ENCODE measurements at regions not wholly inside any gene's neighbourhood (a gene's known extent, or its start where the extent isn't known, plus 50 kb on each side); places are given as distances from the start of the nearest gene placed in this dataset.

- H3K4me3 ChIP-seq (ENCODE audit: low read depth in 1 of 3, low read length in 3 of 3), result no peak overlapping the region
- H3K9ac ChIP-seq (ENCODE audit: low read depth in 1 of 2, low read length in 2 of 2), result no peak overlapping the region
- no peak for DNase-seq (ENCODE audit: low spot score)
- TF ChIP-seq FOXA1 (IDR thresholded peaks at IDR 0.05), result no peak
- no peaks in the 10 kb centered on the region for H3K9me3 ChIP-seq (ENCODE audit: control insufficient read depth in 4 of 4, low read length in 3 of 4)
- H3K27ac ChIP-seq (ENCODE audit: low read depth in 1 of 2, low read length in 2 of 2), result no peak overlapping the region
- no peaks in the 10 kb centered on the region for H3K4me1 ChIP-seq (ENCODE audit: control insufficient read depth in 4 of 4, insufficient read depth in 4 of 4, low read length in 3 of 4)
- WGBS, result 3% methylated on average over 66 of the region's 66 CpGs
- H3K36me3 ChIP-seq (ENCODE audit: control insufficient read depth in 4 of 4, insufficient read depth in 3 of 4, low read depth in 1 of 4, low read length in 3 of 4), result no peaks in the 10 kb centered on the region
- peaks cover 0 to 6% (median 3%) of the 10 kb centered on the region in 4 donors for H3K27me3 ChIP-seq (ENCODE audit: control insufficient read depth in 4 of 4, insufficient read depth in 4 of 4, low read length in 3 of 4)
Measured at GRCh38 chr1:38578271-38578951, 281.2 kb downstream of the RRAGC start.

- no peaks in the 10 kb centered on the region for H3K9me3 ChIP-seq (ENCODE audit: control insufficient read depth in 4 of 4, low read length in 3 of 4)
- no peaks in the 10 kb centered on the region for H3K4me1 ChIP-seq (ENCODE audit: control insufficient read depth in 4 of 4, insufficient read depth in 4 of 4, low read length in 3 of 4)
- no peaks in the 10 kb centered on the region for H3K36me3 ChIP-seq (ENCODE audit: control insufficient read depth in 4 of 4, insufficient read depth in 3 of 4, low read depth in 1 of 4, low read length in 3 of 4)
- no peak for DNase-seq (ENCODE audit: low spot score)
- peaks cover 0 to 6% (median 3%) of the 10 kb centered on the region in 4 donors for H3K27me3 ChIP-seq (ENCODE audit: control insufficient read depth in 4 of 4, insufficient read depth in 4 of 4, low read length in 3 of 4)
- 12% methylated on average over 5 of the region's 5 CpGs for WGBS
- H3K4me3 ChIP-seq (ENCODE audit: low read depth in 1 of 3, low read length in 3 of 3), result no peak overlapping the region
- H3K9ac ChIP-seq (ENCODE audit: low read depth in 1 of 2, low read length in 2 of 2), result no peak overlapping the region
- no peak overlapping the region for H3K27ac ChIP-seq (ENCODE audit: low read depth in 1 of 2, low read length in 2 of 2)
- TF ChIP-seq EGR1 (IDR thresholded peaks at IDR 0.05; ENCODE audit: low read depth in 2 of 2), result no peak
- no peak for TF ChIP-seq JUND (IDR thresholded peaks at IDR 0.05)
- no peak for TF ChIP-seq YY1 (IDR thresholded peaks at IDR 0.05)
- TF ChIP-seq NR2F2 (IDR thresholded peaks at IDR 0.05), result no peak
- no peak for TF ChIP-seq FOXA2 (IDR thresholded peaks at IDR 0.05)
- no peak for TF ChIP-seq ZBTB33 (IDR thresholded peaks at IDR 0.05)
- no peak for TF ChIP-seq SP1 (IDR thresholded peaks at IDR 0.05)
- no peak for TF ChIP-seq HNF4G (IDR thresholded peaks at IDR 0.05)
- no peak for TF ChIP-seq REST (IDR thresholded peaks at IDR 0.05)
Measured at GRCh38 chr1:38577937-38578270, 281.7 kb downstream of the RRAGC start.

- Histone ChIP-seq H3K9ac (ENCODE audit: low read depth in 1 of 2, low read length in 2 of 2) (no peak overlapping the region), H3K9me3 (ENCODE audit: control insufficient read depth in 4 of 4, low read length in 3 of 4) (no peaks in the 10 kb centered on the region), H3K36me3 (ENCODE audit: control insufficient read depth in 4 of 4, insufficient read depth in 3 of 4, low read depth in 1 of 4, low read length in 3 of 4) (no peaks in the 10 kb centered on the region), H3K4me1 (ENCODE audit: control insufficient read depth in 4 of 4, insufficient read depth in 4 of 4, low read length in 3 of 4) (no peaks in the 10 kb centered on the region), H3K4me3 (ENCODE audit: low read depth in 1 of 3, low read length in 3 of 3) (no peak overlapping the region), H3K27ac (ENCODE audit: low read depth in 1 of 2, low read length in 2 of 2) (no peak overlapping the region), H3K27me3 (ENCODE audit: control insufficient read depth in 4 of 4, insufficient read depth in 4 of 4, low read length in 3 of 4) (peaks cover 0 to 8% (median 3%) of the 10 kb centered on the region in 4 donors)
- no peak for DNase-seq (ENCODE audit: low spot score)
- 47% methylated on average over 4 of the region's 4 CpGs for WGBS
- no peak for TF ChIP-seq GABPA (IDR thresholded peaks at IDR 0.05 in 1 of 2, conservative IDR thresholded peaks at IDR 0.05 in 1 of 2)
- TF ChIP-seq RAD21 (IDR thresholded peaks at IDR 0.05), result no peak
- TF ChIP-seq CTCF (IDR thresholded peaks at IDR 0.05; ENCODE audit: low read depth, low read length, missing input control), result no peak
- no peak for TF ChIP-seq HNF4A (conservative IDR thresholded peaks at IDR 0.05)
- TF ChIP-seq HNF4G (IDR thresholded peaks at IDR 0.05), result no peak
- no peak for TF ChIP-seq SP1 (IDR thresholded peaks at IDR 0.05)
- TF ChIP-seq NR2F2 (IDR thresholded peaks at IDR 0.05), result no peak
- no peak for TF ChIP-seq ZBTB33 (IDR thresholded peaks at IDR 0.05)
- no peak for TF ChIP-seq TAF1 (conservative IDR thresholded peaks at IDR 0.05)
- no peak for TF ChIP-seq MAX (IDR thresholded peaks at IDR 0.05)
- TF ChIP-seq FOXA1 (IDR thresholded peaks at IDR 0.05), result no peak
Measured at GRCh38 chr1:38577385-38577784, 282.2 kb downstream of the RRAGC start.

Measured in liver (tissue), 8 donors.